ENCODE measurements at regions not wholly inside any gene's neighbourhood (a gene's known extent, or its start where the extent isn't known, plus 50 kb on each side); places are given as distances from the start of the nearest gene placed in this dataset.

DNA sequence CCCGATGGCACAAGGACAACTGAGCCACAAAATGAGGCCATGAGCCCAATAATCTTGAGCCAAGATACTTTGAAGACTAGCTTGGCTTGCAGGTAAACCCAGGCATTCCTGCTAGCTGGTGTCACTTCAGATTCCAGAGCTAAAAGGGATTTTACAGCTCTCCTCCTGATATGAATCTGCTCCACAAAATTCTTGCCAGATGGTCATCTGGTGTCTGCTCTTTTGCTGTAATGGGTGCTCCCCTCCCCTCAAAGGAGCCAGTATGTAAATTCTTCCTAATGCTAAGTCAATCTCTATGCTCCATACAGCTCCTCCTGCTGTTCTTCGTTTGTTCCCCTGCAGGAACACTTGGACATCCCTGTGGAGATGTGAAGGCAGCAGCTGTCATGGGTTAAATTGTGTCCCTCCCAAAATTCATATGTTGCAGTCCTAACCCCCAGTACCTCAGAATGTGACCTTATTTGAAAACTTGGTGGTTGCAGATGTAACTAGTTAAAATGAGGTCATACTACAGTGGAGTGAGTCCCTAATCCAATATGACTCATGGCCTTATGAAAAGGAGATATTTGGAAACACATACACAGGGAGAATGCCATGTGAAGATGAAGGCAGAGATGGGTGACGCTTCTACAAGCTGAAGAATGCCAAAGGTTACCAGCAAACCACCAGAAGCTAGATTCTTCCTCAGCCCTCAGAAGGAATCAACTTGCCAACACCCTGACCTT, 180.6 kb upstream of the PALMD start:
- Histone ChIP-seq H3K27ac (no peak overlapping the region), H3K36me3 (replicated peaks in 1 of 2) (no peaks in the 10 kb centered on the region), H3K4me1 (replicated peaks in 1 of 2) (no peaks in the 10 kb centered on the region), H3K9me3 (replicated peaks in 1 of 3) (no peaks in the 10 kb centered on the region), H3K27me3 (no peaks in the 10 kb centered on the region), H3K4me3 (no peak overlapping the region)
- TF ChIP-seq CTCF (IDR thresholded peaks at IDR 0.05) (no peak), POLR2A (IDR thresholded peaks at IDR 0.05) (no peak)
- intact Hi-C loops (cut with DNase I) = no loop called here
- DNase-seq = no peak
- 70 to 82% (median 74%) methylated on average over 3 of the region's 3 CpGs for WGBS, 4 donors

DNA sequence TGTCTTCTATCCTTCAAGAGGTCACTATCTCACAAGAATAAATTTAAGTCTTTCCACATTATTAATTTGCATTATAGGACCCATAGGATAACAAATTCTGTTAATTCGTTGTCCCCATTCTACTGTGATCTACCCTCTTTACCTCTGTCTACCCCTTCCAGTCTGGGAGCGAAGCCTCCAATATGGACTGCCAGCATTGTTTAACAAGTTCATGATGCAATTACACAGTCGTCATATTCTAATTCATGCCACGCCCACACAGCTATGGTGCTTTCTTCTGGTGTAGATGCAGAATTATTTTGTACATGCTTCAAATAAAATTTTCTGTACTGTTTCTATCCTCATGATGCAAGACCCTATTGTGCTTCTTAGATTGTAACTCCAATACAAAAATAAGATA, 178.3 kb upstream of the PALMD start:
- H3K9me3 ChIP-seq (replicated peaks in 1 of 3) = no peaks in the 10 kb centered on the region
- 80 to 85% (median 83%) methylated on average over 4 of the region's 4 CpGs for WGBS, 4 donors
- TF ChIP-seq POLR2A (IDR thresholded peaks at IDR 0.05) (no peak), CTCF (IDR thresholded peaks at IDR 0.05) (no peak)
- no peak overlapping the region for H3K4me3 ChIP-seq
- intact Hi-C loops (cut with DNase I) = no loop called here
- H3K27me3 ChIP-seq = no peaks in the 10 kb centered on the region
- H3K27ac ChIP-seq = no peak overlapping the region
- no peak for DNase-seq
- no peaks in the 10 kb centered on the region for H3K4me1 ChIP-seq (replicated peaks in 1 of 2)
- no peaks in the 10 kb centered on the region for H3K36me3 ChIP-seq (replicated peaks in 1 of 2)

DNA sequence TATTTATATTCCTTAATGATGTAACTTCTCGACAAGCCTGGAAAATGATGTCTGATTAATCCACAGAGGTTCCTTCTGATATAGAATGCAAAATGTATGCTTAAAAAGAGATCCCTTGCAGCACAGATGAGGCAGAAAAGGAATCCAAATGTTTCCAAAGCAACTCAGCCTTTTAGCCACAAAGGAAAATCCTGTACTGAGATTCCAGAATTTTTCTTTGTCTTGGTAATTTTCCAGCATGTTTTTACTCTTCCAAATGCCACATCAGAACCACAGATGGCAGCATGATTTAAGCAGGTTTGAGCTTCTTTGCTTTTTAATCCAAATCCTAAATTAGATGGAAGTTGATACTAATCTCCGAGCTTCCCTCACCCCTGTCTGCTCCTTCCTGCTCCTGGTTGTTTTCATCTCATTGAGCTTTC, 176.4 kb upstream of the PALMD start:
- 69 to 76% (median 74%) methylated on average over 2 of the region's 2 CpGs for WGBS, 4 donors
- DNase-seq = no peak
- no peak overlapping the region for H3K27ac ChIP-seq
- intact Hi-C loops (cut with DNase I) = no loop called here
- H3K4me3 ChIP-seq = no peak overlapping the region
- no peaks in the 10 kb centered on the region for H3K4me1 ChIP-seq (replicated peaks in 1 of 2)
- TF ChIP-seq CTCF (IDR thresholded peaks at IDR 0.05) = no peak
- no peak for TF ChIP-seq POLR2A (IDR thresholded peaks at IDR 0.05)
- no peaks in the 10 kb centered on the region for H3K9me3 ChIP-seq (replicated peaks in 1 of 3)
- H3K27me3 ChIP-seq = no peaks in the 10 kb centered on the region
- H3K36me3 ChIP-seq (replicated peaks in 1 of 2) = no peaks in the 10 kb centered on the region

- no peaks in the 10 kb centered on the region for H3K9me3 ChIP-seq (replicated peaks in 1 of 3)
- no peak overlapping the region for H3K4me3 ChIP-seq
- TF ChIP-seq POLR2A (IDR thresholded peaks at IDR 0.05) (no peak), CTCF (IDR thresholded peaks at IDR 0.05) (no peak)
- H3K36me3 ChIP-seq (replicated peaks in 1 of 2) = no peaks in the 10 kb centered on the region
- H3K27ac ChIP-seq = no peak overlapping the region
- DNase-seq = no peak
- H3K27me3 ChIP-seq = no peaks in the 10 kb centered on the region
- 85 to 91% (median 88%) methylated on average over 4 of the region's 4 CpGs for WGBS, 4 donors
- no peaks in the 10 kb centered on the region for H3K4me1 ChIP-seq (replicated peaks in 1 of 2)
- intact Hi-C loops (cut with DNase I) = no loop called here
These were observed 173.0 kb upstream of the PALMD start for GRCh38 chr1:99472893-99473292.

Data from adrenal gland (tissue), 9 donors.